ENCODE measurements at regions not wholly inside any gene's neighbourhood (a gene's known extent, or its start where the extent isn't known, plus 50 kb on each side); places are given as distances from the start of the nearest gene placed in this dataset.

DNA sequence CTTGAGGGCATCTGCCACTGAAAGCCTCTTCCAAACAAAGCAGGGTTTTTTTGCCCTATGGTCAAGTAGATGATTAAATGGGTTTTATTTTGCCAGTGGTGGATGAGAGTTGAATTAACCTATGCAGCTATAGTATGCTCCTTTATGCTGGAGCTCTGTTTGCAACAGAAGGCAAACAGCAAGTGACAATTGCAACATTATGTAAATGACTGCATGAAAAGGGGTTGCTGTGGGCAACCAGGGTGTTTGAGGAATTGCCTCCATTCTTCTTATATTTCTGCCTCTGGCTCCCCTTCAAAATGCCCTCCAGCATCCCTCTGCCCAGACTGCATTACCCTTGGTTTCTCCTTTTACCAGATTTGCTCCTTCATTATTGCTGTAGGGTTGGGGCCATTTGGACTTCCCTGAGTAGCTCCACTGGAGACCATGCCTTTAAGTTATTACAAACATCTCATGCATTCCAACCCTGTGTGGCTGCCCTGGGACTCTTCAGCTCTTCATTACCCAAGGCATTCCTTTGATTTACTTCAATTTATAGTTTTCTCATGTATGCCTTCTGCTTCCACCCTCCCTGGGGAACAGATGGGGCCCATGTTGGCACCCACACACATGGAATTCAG is 398.4 kb downstream of the PRDM2 start:
- TF ChIP-seq, protein P1, sequence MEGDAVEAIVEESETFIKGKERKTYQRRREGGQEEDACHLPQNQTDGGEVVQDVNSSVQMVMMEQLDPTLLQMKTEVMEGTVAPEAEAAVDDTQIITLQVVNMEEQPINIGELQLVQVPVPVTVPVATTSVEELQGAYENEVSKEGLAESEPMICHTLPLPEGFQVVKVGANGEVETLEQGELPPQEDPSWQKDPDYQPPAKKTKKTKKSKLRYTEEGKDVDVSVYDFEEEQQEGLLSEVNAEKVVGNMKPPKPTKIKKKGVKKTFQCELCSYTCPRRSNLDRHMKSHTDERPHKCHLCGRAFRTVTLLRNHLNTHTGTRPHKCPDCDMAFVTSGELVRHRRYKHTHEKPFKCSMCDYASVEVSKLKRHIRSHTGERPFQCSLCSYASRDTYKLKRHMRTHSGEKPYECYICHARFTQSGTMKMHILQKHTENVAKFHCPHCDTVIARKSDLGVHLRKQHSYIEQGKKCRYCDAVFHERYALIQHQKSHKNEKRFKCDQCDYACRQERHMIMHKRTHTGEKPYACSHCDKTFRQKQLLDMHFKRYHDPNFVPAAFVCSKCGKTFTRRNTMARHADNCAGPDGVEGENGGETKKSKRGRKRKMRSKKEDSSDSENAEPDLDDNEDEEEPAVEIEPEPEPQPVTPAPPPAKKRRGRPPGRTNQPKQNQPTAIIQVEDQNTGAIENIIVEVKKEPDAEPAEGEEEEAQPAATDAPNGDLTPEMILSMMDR (IDR thresholded peaks at IDR 0.05; ENCODE audit: insufficient read depth, low read length, poor library complexity, severe bottlenecking), result no peak
- TF ChIP-seq EZH2phosphoT487 (conservative IDR thresholded peaks at IDR 0.05; ENCODE audit: low read length), result no peak

All from SU-DHL-6 (cell line).